ENCODE measurements at regions not wholly inside any gene's neighbourhood (a gene's known extent, or its start where the extent isn't known, plus 50 kb on each side); places are given as distances from the start of the nearest gene placed in this dataset.

- TF ChIP-seq, protein P1, sequence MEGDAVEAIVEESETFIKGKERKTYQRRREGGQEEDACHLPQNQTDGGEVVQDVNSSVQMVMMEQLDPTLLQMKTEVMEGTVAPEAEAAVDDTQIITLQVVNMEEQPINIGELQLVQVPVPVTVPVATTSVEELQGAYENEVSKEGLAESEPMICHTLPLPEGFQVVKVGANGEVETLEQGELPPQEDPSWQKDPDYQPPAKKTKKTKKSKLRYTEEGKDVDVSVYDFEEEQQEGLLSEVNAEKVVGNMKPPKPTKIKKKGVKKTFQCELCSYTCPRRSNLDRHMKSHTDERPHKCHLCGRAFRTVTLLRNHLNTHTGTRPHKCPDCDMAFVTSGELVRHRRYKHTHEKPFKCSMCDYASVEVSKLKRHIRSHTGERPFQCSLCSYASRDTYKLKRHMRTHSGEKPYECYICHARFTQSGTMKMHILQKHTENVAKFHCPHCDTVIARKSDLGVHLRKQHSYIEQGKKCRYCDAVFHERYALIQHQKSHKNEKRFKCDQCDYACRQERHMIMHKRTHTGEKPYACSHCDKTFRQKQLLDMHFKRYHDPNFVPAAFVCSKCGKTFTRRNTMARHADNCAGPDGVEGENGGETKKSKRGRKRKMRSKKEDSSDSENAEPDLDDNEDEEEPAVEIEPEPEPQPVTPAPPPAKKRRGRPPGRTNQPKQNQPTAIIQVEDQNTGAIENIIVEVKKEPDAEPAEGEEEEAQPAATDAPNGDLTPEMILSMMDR (IDR thresholded peaks at IDR 0.05), result no peak
- no peak for TF ChIP-seq EZH2phosphoT487 (IDR thresholded peaks at IDR 0.05)
- TF ChIP-seq EZH2 (IDR thresholded peaks at IDR 0.05), result no peak
Observed at GRCh38 chr10:2908851-2909630, 158.3 kb upstream of the PFKP start.
